Astrocyte of the spinal cord (primary cell): ENCODE measurements at regions not wholly inside any gene's neighbourhood (a gene's known extent, or its start where the extent isn't known, plus 50 kb on each side); places are given as distances from the start of the nearest gene placed in this dataset.

Experiments used
- DNase-seq: peaks from one replicate; pipeline ENCODE4 v3.0.0; 2011; ENCODE audit warnings: low read depth, low spot score
- H3K4me3 ChIP-seq: 2 replicates; pipeline ENCODE4 v1.5.1; 2011; ENCODE audit warnings: low read depth, mild to moderate bottlenecking, low read length, moderate library complexity
- CTCF ChIP-seq: IDR thresholded peaks from 2 replicates; pipeline ENCODE4 v1.5.1; 2012; ENCODE audit warnings: low read depth, mild to moderate bottlenecking, low read length, inconsistent platforms
- in situ Hi-C: cut with HindIII; loops from 2 replicates; pipeline ENCODE4 v1.10.0; 2017; ENCODE audit warnings: low sequenced_read_pairs

- in situ Hi-C loops = no loop called here
- no peak for DNase-seq
- no peak overlapping the region for H3K4me3 ChIP-seq
- TF ChIP-seq CTCF = no peak
These were observed 250.7 kb upstream of the GATB start for GRCh38 chr4:152011469-152011868.

- TF ChIP-seq CTCF = no peak
- no peak for DNase-seq
- no peak overlapping the region for H3K4me3 ChIP-seq
- in situ Hi-C loops = no loop called here
These were observed 249.9 kb upstream of the GATB start for GRCh38 chr4:152010710-152011079.

GRCh38 chr4:152009983-152010709, 249.3 kb upstream of the GATB start:
- DNase-seq = no peak
- H3K4me3 ChIP-seq = no peak overlapping the region
- in situ Hi-C loops = no loop called here
- TF ChIP-seq CTCF = no peak

- in situ Hi-C loops = no loop called here
- DNase-seq = no peak
- H3K4me3 ChIP-seq = no peak overlapping the region
- no peak for TF ChIP-seq CTCF
These were observed 248.3 kb upstream of the GATB start for GRCh38 chr4:152009031-152009670.

GRCh38 chr4:152007111-152007510, 246.3 kb upstream of the GATB start:
- in situ Hi-C loops = no loop called here
- no peak for TF ChIP-seq CTCF

GRCh38 chr4:152004801-152005200, 244.0 kb upstream of the GATB start:
- no peak overlapping the region for H3K4me3 ChIP-seq
- TF ChIP-seq CTCF = no peak
- in situ Hi-C loops = no loop called here
- DNase-seq = no peak

More at GRCh38 chr4:152007111-152007510, 246.3 kb upstream of the GATB start:
- no peak for DNase-seq
- no peak overlapping the region for H3K4me3 ChIP-seq
